Osteoblast (primary cell): ENCODE measurements at regions not wholly inside any gene's neighbourhood (a gene's known extent, or its start where the extent isn't known, plus 50 kb on each side); places are given as distances from the start of the nearest gene placed in this dataset.

Experiments
- DNase-seq: peaks from one replicate; pipeline ENCODE4 v3.0.0; 2011; ENCODE audit warnings: low spot score, mixed read lengths; ENCODE audit not compliant: insufficient read length; ENCODE audit errors: missing footprints
- H2AFZ ChIP-seq: 2 replicates; pipeline ENCODE4 v1.6.0; 2011; ENCODE audit warnings: mild to moderate bottlenecking, low read length
- H3K27ac ChIP-seq: 2 replicates; pipeline ENCODE4 v1.5.1; 2011; ENCODE audit warnings: mild to moderate bottlenecking, low read depth, low read length, moderate library complexity
- H3K27me3 ChIP-seq: 2 replicates; pipeline ENCODE4 v1.6.0; 2012; ENCODE audit warnings: mild to moderate bottlenecking, control low read depth, inconsistent platforms, low read length, moderate library complexity; ENCODE audit not compliant: insufficient read depth
- H3K36me3 ChIP-seq: 2 replicates; pipeline ENCODE4 v1.5.1; 2011; ENCODE audit warnings: mild to moderate bottlenecking, low read length, control low read depth, moderate library complexity; ENCODE audit not compliant: insufficient read depth
- H3K4me1 ChIP-seq: 2 replicates; pipeline ENCODE4 v1.5.1; 2011; ENCODE audit warnings: mild to moderate bottlenecking, low read length, control low read depth, moderate library complexity; ENCODE audit not compliant: insufficient read depth
- H3K4me2 ChIP-seq: 2 replicates; pipeline ENCODE4 v1.6.0; 2011; ENCODE audit warnings: mild to moderate bottlenecking, low read length; ENCODE audit not compliant: insufficient read depth
- H3K4me3 ChIP-seq: fragments of 200-600 bp; sonication (generic); 3 replicates; pipeline ENCODE4 v1.5.1; 2012; ENCODE audit warnings: mild to moderate bottlenecking, low read length, inconsistent platforms; ENCODE audit not compliant: insufficient read depth
- H3K79me2 ChIP-seq: 2 replicates; pipeline ENCODE4 v1.6.0; 2012; ENCODE audit warnings: mild to moderate bottlenecking, low read length, control low read depth, inconsistent platforms; ENCODE audit not compliant: insufficient read depth
- H3K9me3 ChIP-seq: 2 replicates; pipeline ENCODE4 v1.5.1; 2011; ENCODE audit warnings: low read depth, low read length, control low read depth
- H4K20me1 ChIP-seq: 2 replicates; pipeline ENCODE4 v1.6.0; 2012; ENCODE audit warnings: mild to moderate bottlenecking, low read length, control low read depth; ENCODE audit not compliant: insufficient read depth
- CTCF ChIP-seq: IDR thresholded peaks from 2 replicates; pipeline ENCODE4 v1.5.1; 2011; ENCODE audit warnings: mild to moderate bottlenecking, low read depth, low read length, moderate library complexity; ENCODE audit errors: extremely low read depth

- Histone ChIP-seq H3K36me3 (no peaks in the 10 kb centered on the region), H2AFZ (no peak overlapping the region), H3K9me3 (no peaks in the 10 kb centered on the region), H3K4me3 (no peak overlapping the region), H3K4me1 (peaks cover 19% of the 10 kb centered on the region), H3K27me3 (peaks cover 14% of the 10 kb centered on the region), H3K79me2 (no peaks in the 10 kb centered on the region), H3K4me2 (peak overlapping the region; percentile 64), H3K27ac (peak overlapping the region; percentile 74), H4K20me1 (no peaks in the 10 kb centered on the region)
- TF ChIP-seq CTCF, result no peak
- DNase-seq, result peak; percentile 15
Measured at GRCh38 chr6:137417396-137417795, 76.8 kb downstream of the OLIG3 start.

GRCh38 chr6:137416376-137417109, 77.7 kb downstream of the OLIG3 start:
- Histone ChIP-seq H3K79me2 (no peaks in the 10 kb centered on the region), H3K4me1 (peaks cover 19% of the 10 kb centered on the region), H3K27ac (peak overlapping the region; percentile 74), H3K27me3 (peaks cover 14% of the 10 kb centered on the region), H3K9me3 (no peaks in the 10 kb centered on the region), H3K36me3 (no peaks in the 10 kb centered on the region), H4K20me1 (no peaks in the 10 kb centered on the region), H2AFZ (no peak overlapping the region), H3K4me3 (peak overlapping the region; percentile 17), H3K4me2 (peak overlapping the region; percentile 64)
- DNase-seq, result peak; percentile 8
- no peak for TF ChIP-seq CTCF

DNA sequence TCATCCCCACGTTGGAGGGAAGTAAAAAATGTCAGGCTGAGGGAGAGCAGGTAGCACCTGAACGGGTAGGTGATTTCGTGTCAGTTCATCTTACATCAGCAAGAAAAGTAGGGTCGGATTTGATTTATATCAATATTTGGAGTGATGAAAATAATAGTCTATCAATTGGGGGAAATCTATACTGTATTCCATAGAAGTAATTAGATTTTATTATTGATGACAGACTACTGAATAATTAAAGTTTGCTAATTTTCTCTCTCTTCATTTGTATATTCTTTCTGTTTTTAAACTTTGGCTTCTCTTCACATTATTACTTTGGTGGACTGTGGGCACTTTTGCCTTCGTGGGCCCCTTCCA, 78.4 kb downstream of the OLIG3 start:
- Histone ChIP-seq H3K27me3 (peaks cover 21% of the 10 kb centered on the region), H3K4me2 (peak overlapping the region; percentile 96)

More for the DNA sequence above, 78.4 kb downstream of the OLIG3 start:
- Histone ChIP-seq H3K36me3 (no peaks in the 10 kb centered on the region), H3K4me1 (peaks cover 19% of the 10 kb centered on the region), H3K79me2 (no peaks in the 10 kb centered on the region), H3K27ac (peak overlapping the region; percentile 55), H4K20me1 (no peaks in the 10 kb centered on the region), H2AFZ (no peak overlapping the region), H3K9me3 (no peaks in the 10 kb centered on the region), H3K4me3 (peak overlapping the region; percentile 68)
- no peak for DNase-seq
- TF ChIP-seq CTCF, result no peak
